IMR-90 (cell line): ENCODE measurements at regions not wholly inside any gene's neighbourhood (a gene's known extent, or its start where the extent isn't known, plus 50 kb on each side); places are given as distances from the start of the nearest gene placed in this dataset.

ENCODE experiments used
- ATAC-seq: fragments of 200-7000 bp; cut with Tn5 transposase; 2 replicates; pipeline ENCODE4 v1.9.1; 2020; ENCODE audit warnings: low read depth, mild to moderate bottlenecking, moderate library complexity
- BruUV-seq: library from RNA; stranded (reverse); fragments of 400-500 nt; replicated peaks from 2 replicates; lab custom pipeline; 2021; lab: Mats Ljungman, UMichigan
- CTCF ChIA-PET: fragments of 300-600 bp; formaldehyde crosslinking; extraction: SDS; loops from one replicate; lab custom pipeline; 2021; ENCODE audit warnings: antibody characterized with exemption; lab: Yijun Ruan, JAX
- POLR2A ChIA-PET: fragments of 300-600 bp; sonication (Branson Sonifier 250); formaldehyde crosslinking; loops from one replicate; lab custom pipeline; 2022; ENCODE audit warnings: antibody characterized with exemption; ENCODE audit not compliant: unreplicated experiment; lab: Charles Lee
- DNase-seq: peaks from one replicate; pipeline ENCODE4 v3.0.0; 2013
- H2AFZ ChIP-seq: replicated peaks from 2 replicates; pipeline ENCODE3; 2013; ENCODE audit warnings: low read length, mild to moderate bottlenecking; ENCODE audit not compliant: poor library complexity
- H2AK5ac ChIP-seq: 2 replicates; pipeline ENCODE4 v1.6.1; 2013; ENCODE audit warnings: low read depth, low read length, inconsistent platforms
- H2AK9ac ChIP-seq: replicated peaks from 2 replicates; pipeline ENCODE3; 2013; ENCODE audit warnings: mild to moderate bottlenecking, low read depth, low read length, moderate library complexity; ENCODE audit not compliant: poor library complexity
- H2BK120ac ChIP-seq: 2 replicates; pipeline ENCODE4 v1.6.1; 2013; ENCODE audit warnings: low read depth, low read length, inconsistent platforms
- H2BK15ac ChIP-seq: 3 replicates; pipeline ENCODE4 v1.6.1; 2013; ENCODE audit warnings: low read depth, low read length, inconsistent platforms
- H2BK20ac ChIP-seq: 2 replicates; pipeline ENCODE4 v1.6.1; 2013; ENCODE audit warnings: low read depth, mild to moderate bottlenecking, inconsistent platforms, low read length, moderate library complexity
- H2BK5ac ChIP-seq: 2 replicates; pipeline ENCODE4 v1.6.1; 2013; ENCODE audit warnings: mild to moderate bottlenecking, low read depth, low read length, inconsistent platforms; ENCODE audit not compliant: poor library complexity, severe bottlenecking
- H3K14ac ChIP-seq: replicated peaks from 2 replicates; pipeline ENCODE4 v1.6.1; 2013; ENCODE audit warnings: low read depth, low read length, inconsistent platforms
- H3K18ac ChIP-seq: 2 replicates; pipeline ENCODE4 v1.6.1; 2013; ENCODE audit warnings: low read depth, low read length, control low read depth
- H3K23ac ChIP-seq: 2 replicates; pipeline ENCODE4 v1.6.1; 2013; ENCODE audit warnings: low read depth, low read length, inconsistent platforms
- H3K27ac ChIP-seq: 2 replicates; pipeline ENCODE4 v1.5.1; 2013; ENCODE audit warnings: mild to moderate bottlenecking, control low read depth, low read length; ENCODE audit not compliant: insufficient read depth
- H3K27me3 ChIP-seq: 2 replicates; pipeline ENCODE4 v1.6.1; 2013; ENCODE audit warnings: low read length; ENCODE audit not compliant: control insufficient read depth, insufficient read depth
- H3K36me3 ChIP-seq: 2 replicates; pipeline ENCODE4 v1.6.1; 2013; ENCODE audit warnings: low read length, mixed read lengths; ENCODE audit not compliant: control insufficient read depth, insufficient read depth
- H3K4ac ChIP-seq: 2 replicates; pipeline ENCODE4 v1.6.1; 2013; ENCODE audit warnings: low read depth, low read length, inconsistent platforms
- H3K4me1 ChIP-seq: 2 replicates; pipeline ENCODE4 v1.6.1; 2013; ENCODE audit warnings: low read length, mixed read lengths; ENCODE audit not compliant: control insufficient read depth, insufficient read depth
- H3K4me2 ChIP-seq: 2 replicates; pipeline ENCODE4 v1.6.1; 2013; ENCODE audit warnings: low read depth, mild to moderate bottlenecking, control low read depth, low read length, moderate library complexity
- H3K4me3 ChIP-seq: 2 replicates; pipeline ENCODE4 v1.5.1; 2013; ENCODE audit warnings: low read depth, mild to moderate bottlenecking, control low read depth, low read length, moderate library complexity; ENCODE audit not compliant: insufficient read depth
- H3K56ac ChIP-seq: 2 replicates; pipeline ENCODE4 v1.6.1; 2013; ENCODE audit warnings: low read length, inconsistent platforms; ENCODE audit not compliant: insufficient read depth; ENCODE audit errors: extremely low read depth
- H3K79me1 ChIP-seq, 2 experiments: 2 replicates each; pipeline ENCODE4 v1.6.1; 2013; ENCODE audit warnings: low read length in 2 of 2, inconsistent platforms in 1 of 2, low read depth in 1 of 2
- H3K9ac ChIP-seq: 2 replicates; pipeline ENCODE4 v1.6.1; 2013; ENCODE audit warnings: low read depth, low read length, control low read depth
- H3K9me1 ChIP-seq: 2 replicates; pipeline ENCODE4 v1.6.1; 2013; ENCODE audit warnings: low read length, inconsistent platforms; ENCODE audit not compliant: insufficient read depth
- H3K9me3 ChIP-seq: 2 replicates; pipeline ENCODE4 v1.6.1; 2013; ENCODE audit warnings: low read length; ENCODE audit not compliant: control insufficient read depth, insufficient read depth
- H4K20me1 ChIP-seq: 2 replicates; pipeline ENCODE4 v1.6.1; 2013; ENCODE audit warnings: low read length, inconsistent platforms; ENCODE audit not compliant: insufficient read depth
- H4K5ac ChIP-seq: 2 replicates; pipeline ENCODE4 v1.6.1; 2013; ENCODE audit warnings: mild to moderate bottlenecking, low read depth, low read length, control low read depth
- H4K8ac ChIP-seq, 2 experiments: 2 replicates each; pipeline ENCODE4 v1.6.1; 2013; ENCODE audit warnings: low read depth in 2 of 2, low read length in 2 of 2, control low read depth in 1 of 2, inconsistent platforms in 1 of 2
- H4K91ac ChIP-seq: 2 replicates; pipeline ENCODE4 v1.6.1; 2013; ENCODE audit warnings: low read depth, low read length, inconsistent platforms; ENCODE audit not compliant: insufficient read depth
- BHLHE40 ChIP-seq: fragments of 150-350 bp; IDR thresholded peaks from 2 replicates; pipeline ENCODE4 v1.6.1; 2016; ENCODE audit warnings: mild to moderate bottlenecking, low read depth, low read length
- CEBPB ChIP-seq: IDR thresholded peaks from 2 replicates; pipeline ENCODE4 v1.6.1; 2012; ENCODE audit warnings: low read depth, low read length, improper control_type of control experiment
- CHD1 ChIP-seq: IDR thresholded peaks from 2 replicates; pipeline ENCODE4 v1.6.1; 2012; ENCODE audit warnings: low read depth, low read length, improper control_type of control experiment
- FOS ChIP-seq: fragments of 150-350 bp; IDR thresholded peaks from 2 replicates; pipeline ENCODE4 v1.6.1; 2016; ENCODE audit warnings: low read depth, low read length
- MAFK ChIP-seq: IDR thresholded peaks from 2 replicates; pipeline ENCODE4 v1.6.1; 2012; ENCODE audit warnings: low read depth, low read length, improper control_type of control experiment
- MAZ ChIP-seq: IDR thresholded peaks from 2 replicates; pipeline ENCODE4 v1.6.1; 2012; ENCODE audit warnings: low read depth, mild to moderate bottlenecking, low read length, improper control_type of control experiment, moderate library complexity, borderline replicate concordance
- MXI1 ChIP-seq: IDR thresholded peaks from 2 replicates; pipeline ENCODE4 v1.6.1; 2012; ENCODE audit warnings: low read depth, mild to moderate bottlenecking, low read length, moderate library complexity, borderline replicate concordance
- NFE2L2 ChIP-seq: fragments of 150-350 bp; IDR thresholded peaks from 2 replicates; pipeline ENCODE4 v1.6.1; 2016; ENCODE audit warnings: low read depth, mild to moderate bottlenecking, low read length
- POLR2A ChIP-seq: IDR thresholded peaks from 2 replicates; pipeline ENCODE4 v1.6.1; 2012; ENCODE audit warnings: mild to moderate bottlenecking, low read depth, low read length
- RAD21 ChIP-seq: IDR thresholded peaks from 2 replicates; pipeline ENCODE4 v1.6.1; 2012; ENCODE audit warnings: low read length, improper control_type of control experiment
- RCOR1 ChIP-seq: IDR thresholded peaks from 2 replicates; pipeline ENCODE4 v1.6.1; 2012; ENCODE audit warnings: mild to moderate bottlenecking, low read length, improper control_type of control experiment; ENCODE audit not compliant: insufficient replicate concordance
- RFX5 ChIP-seq: IDR thresholded peaks from 2 replicates; pipeline ENCODE4 v1.8.0; 2012; ENCODE audit warnings: low read depth, mild to moderate bottlenecking, low read length, moderate library complexity
- SMC3 ChIP-seq: fragments of 150-350 bp; IDR thresholded peaks from 2 replicates; pipeline ENCODE4 v1.6.1; 2016; ENCODE audit warnings: low read depth, mild to moderate bottlenecking, antibody characterized with exemption, low read length, moderate library complexity
- WGBS, 2 experiments: methylation state at CpG; one replicate each; pipeline versions ENCODE4 v1.1.5 to v1.1.7; 2013; ENCODE audit warnings: missing lambda C conversion rate in 2 of 2; ENCODE audit not compliant: insufficient read length in 1 of 2; ENCODE audit errors: extremely low coverage in 2 of 2; 5-methylcytosine and 5-hydroxymethylcytosine counted together
- dilution Hi-C: fragments of 300-500 bp; cut with HindIII; formaldehyde crosslinking; loops from one replicate; pipeline ENCODE4 v1.14.3; 2018; ENCODE audit warnings: low sequenced_read_pairs; ENCODE audit not compliant: unreplicated experiment
- in situ Hi-C: fragments of 300-500 bp; cut with MboI; formaldehyde crosslinking; loops from 3 replicates; pipeline ENCODE4 v1.14.3; 2019; ENCODE audit warnings: low sequenced_read_pairs, inconsistent platforms, mixed read lengths
- intact Hi-C: fragments of 100-400 bp; cut with micrococcal nuclease; formaldehyde crosslinking; loops from 2 replicates; pipeline ENCODE4 v1.10.0; 2022
- TF ChIP-seq, protein P1 (sequence below): fragments of 150-350 bp; IDR thresholded peaks from 2 replicates; pipeline ENCODE4 v1.6.1; 2017; ENCODE audit warnings: mild to moderate bottlenecking, antibody characterized with exemption, low read length, low read depth
- TF ChIP-seq, protein P2 (sequence below): conservative IDR thresholded peaks from 2 replicates; pipeline ENCODE4 v1.5.1; 2012; ENCODE audit warnings: mild to moderate bottlenecking, low read depth, low read length, improper control_type of control experiment
- TF ChIP-seq, protein P3 (sequence below): fragments of 150-350 bp; IDR thresholded peaks from 2 replicates; pipeline ENCODE4 v1.6.1; 2016; ENCODE audit warnings: low read depth, mild to moderate bottlenecking, low read length, moderate library complexity, borderline replicate concordance

DNA sequence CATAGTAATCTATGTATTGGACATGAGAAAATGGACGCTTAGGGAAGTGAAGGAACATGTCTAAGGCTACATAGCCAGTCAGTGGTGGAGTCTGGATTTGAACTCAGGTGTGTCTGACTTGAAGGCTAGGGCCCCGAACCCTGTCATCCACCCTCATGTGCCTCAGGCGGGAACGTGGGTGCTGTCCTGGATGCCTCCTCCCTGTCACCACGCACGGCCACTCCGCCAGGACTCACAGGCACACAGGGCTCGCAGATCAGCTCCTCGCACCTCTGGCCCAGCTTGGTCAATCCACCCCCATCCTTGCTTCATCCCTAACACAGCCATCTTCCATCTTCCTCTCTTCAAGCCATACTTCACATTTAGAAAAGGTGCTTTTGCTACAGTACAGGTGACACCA, 154.7 kb downstream of the KCNJ12 start:
- no peak for TF ChIP-seq NFE2L2
- TF ChIP-seq, protein P1, sequence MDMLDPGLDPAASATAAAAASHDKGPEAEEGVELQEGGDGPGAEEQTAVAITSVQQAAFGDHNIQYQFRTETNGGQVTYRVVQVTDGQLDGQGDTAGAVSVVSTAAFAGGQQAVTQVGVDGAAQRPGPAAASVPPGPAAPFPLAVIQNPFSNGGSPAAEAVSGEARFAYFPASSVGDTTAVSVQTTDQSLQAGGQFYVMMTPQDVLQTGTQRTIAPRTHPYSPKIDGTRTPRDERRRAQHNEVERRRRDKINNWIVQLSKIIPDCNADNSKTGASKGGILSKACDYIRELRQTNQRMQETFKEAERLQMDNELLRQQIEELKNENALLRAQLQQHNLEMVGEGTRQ, result no peak
- TF ChIP-seq BHLHE40, result no peak
- TF ChIP-seq POLR2A, result no peak
- TF ChIP-seq RFX5, result no peak
- TF ChIP-seq FOS, result no peak
- TF ChIP-seq, protein P2, sequence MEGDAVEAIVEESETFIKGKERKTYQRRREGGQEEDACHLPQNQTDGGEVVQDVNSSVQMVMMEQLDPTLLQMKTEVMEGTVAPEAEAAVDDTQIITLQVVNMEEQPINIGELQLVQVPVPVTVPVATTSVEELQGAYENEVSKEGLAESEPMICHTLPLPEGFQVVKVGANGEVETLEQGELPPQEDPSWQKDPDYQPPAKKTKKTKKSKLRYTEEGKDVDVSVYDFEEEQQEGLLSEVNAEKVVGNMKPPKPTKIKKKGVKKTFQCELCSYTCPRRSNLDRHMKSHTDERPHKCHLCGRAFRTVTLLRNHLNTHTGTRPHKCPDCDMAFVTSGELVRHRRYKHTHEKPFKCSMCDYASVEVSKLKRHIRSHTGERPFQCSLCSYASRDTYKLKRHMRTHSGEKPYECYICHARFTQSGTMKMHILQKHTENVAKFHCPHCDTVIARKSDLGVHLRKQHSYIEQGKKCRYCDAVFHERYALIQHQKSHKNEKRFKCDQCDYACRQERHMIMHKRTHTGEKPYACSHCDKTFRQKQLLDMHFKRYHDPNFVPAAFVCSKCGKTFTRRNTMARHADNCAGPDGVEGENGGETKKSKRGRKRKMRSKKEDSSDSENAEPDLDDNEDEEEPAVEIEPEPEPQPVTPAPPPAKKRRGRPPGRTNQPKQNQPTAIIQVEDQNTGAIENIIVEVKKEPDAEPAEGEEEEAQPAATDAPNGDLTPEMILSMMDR, result no peak
- no peak for TF ChIP-seq RAD21
- no peak for TF ChIP-seq MAZ
- TF ChIP-seq RCOR1, result no peak
- no peak for TF ChIP-seq SMC3
- TF ChIP-seq MXI1, result no peak
- TF ChIP-seq CEBPB, result no peak
- TF ChIP-seq, protein P3, sequence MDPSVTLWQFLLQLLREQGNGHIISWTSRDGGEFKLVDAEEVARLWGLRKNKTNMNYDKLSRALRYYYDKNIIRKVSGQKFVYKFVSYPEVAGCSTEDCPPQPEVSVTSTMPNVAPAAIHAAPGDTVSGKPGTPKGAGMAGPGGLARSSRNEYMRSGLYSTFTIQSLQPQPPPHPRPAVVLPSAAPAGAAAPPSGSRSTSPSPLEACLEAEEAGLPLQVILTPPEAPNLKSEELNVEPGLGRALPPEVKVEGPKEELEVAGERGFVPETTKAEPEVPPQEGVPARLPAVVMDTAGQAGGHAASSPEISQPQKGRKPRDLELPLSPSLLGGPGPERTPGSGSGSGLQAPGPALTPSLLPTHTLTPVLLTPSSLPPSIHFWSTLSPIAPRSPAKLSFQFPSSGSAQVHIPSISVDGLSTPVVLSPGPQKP, result no peak
- no peak for TF ChIP-seq MAFK
- TF ChIP-seq CHD1, result no peak
- H2BK5ac ChIP-seq, result no peak overlapping the region
- DNase-seq, result no peak
- no peak overlapping the region for H2BK120ac ChIP-seq
- ATAC-seq, result no peak
- H3K79me1 ChIP-seq, result peaks cover 33 to 59% of the 10 kb centered on the region in 2 experiments
- POLR2A ChIA-PET, result no interaction called here
- no peak overlapping the region for H4K91ac ChIP-seq
- CTCF ChIA-PET, result no interaction called here
- dilution Hi-C loops (no loop called here), in situ Hi-C loops (no loop called here), intact Hi-C loops (no loop called here)
- no peak overlapping the region for H3K56ac ChIP-seq
- H2AK5ac ChIP-seq, result no peak overlapping the region
- no peak overlapping the region for H3K4me2 ChIP-seq
- peaks cover 37% of the 10 kb centered on the region for H3K36me3 ChIP-seq
- no peak overlapping the region for H3K14ac ChIP-seq
- H4K8ac ChIP-seq, result no peak overlapping the region
- no peak overlapping the region for H3K23ac ChIP-seq
- H2BK20ac ChIP-seq, result no peak overlapping the region
- 96% methylated on average over 8 of the region's 9 CpGs; no CpG with 5 or more reads in 1 of the 2 experiments for WGBS, 2 experiments
- H3K4me3 ChIP-seq, result no peak overlapping the region
- H3K9me3 ChIP-seq, result no peaks in the 10 kb centered on the region
- H2BK15ac ChIP-seq, result no peak overlapping the region
- H4K20me1 ChIP-seq, result peaks cover 49% of the 10 kb centered on the region
- no peaks in the 10 kb centered on the region for H3K27me3 ChIP-seq
- no peak overlapping the region for H2AK9ac ChIP-seq
- H4K5ac ChIP-seq, result no peak overlapping the region
- H3K18ac ChIP-seq, result no peak overlapping the region
- BruUV-seq, result no TSS peak
- H3K27ac ChIP-seq, result no peak overlapping the region
- H2AFZ ChIP-seq, result no peak overlapping the region
- H3K4ac ChIP-seq, result no peak overlapping the region
- peaks cover 9% of the 10 kb centered on the region; the same call in 1 of the 2 replicates for H3K9me1 ChIP-seq
- H3K4me1 ChIP-seq, result no peaks in the 10 kb centered on the region; the same call in 1 of the 2 replicates
- no peak overlapping the region for H3K9ac ChIP-seq
